GM12864 (cell line): ENCODE measurements at regions not wholly inside any gene's neighbourhood (a gene's known extent, or its start where the extent isn't known, plus 50 kb on each side); places are given as distances from the start of the nearest gene placed in this dataset.
"Not testable (repeated sequence)": the region's sequence is repeated elsewhere in the genome, so short reads cannot be mapped to it uniquely, and the experiment has no call there.

Source experiments
- DNase-seq: peaks from one replicate; pipeline ENCODE4 v3.0.0-alpha.2; 2011; ENCODE audit warnings: low read depth
- H3K4me3 ChIP-seq: 2 replicates; pipeline ENCODE4 v1.5.1; 2011; ENCODE audit warnings: mild to moderate bottlenecking, low read depth, low read length, control low read depth
- TF ChIP-seq, protein P1 (sequence below): IDR thresholded peaks from 2 replicates; pipeline ENCODE4 v1.5.1; 2011; ENCODE audit warnings: low read depth, mild to moderate bottlenecking, moderate library complexity, low read length, control low read depth, inconsistent platforms; ENCODE audit errors: missing control alignments

DNA sequence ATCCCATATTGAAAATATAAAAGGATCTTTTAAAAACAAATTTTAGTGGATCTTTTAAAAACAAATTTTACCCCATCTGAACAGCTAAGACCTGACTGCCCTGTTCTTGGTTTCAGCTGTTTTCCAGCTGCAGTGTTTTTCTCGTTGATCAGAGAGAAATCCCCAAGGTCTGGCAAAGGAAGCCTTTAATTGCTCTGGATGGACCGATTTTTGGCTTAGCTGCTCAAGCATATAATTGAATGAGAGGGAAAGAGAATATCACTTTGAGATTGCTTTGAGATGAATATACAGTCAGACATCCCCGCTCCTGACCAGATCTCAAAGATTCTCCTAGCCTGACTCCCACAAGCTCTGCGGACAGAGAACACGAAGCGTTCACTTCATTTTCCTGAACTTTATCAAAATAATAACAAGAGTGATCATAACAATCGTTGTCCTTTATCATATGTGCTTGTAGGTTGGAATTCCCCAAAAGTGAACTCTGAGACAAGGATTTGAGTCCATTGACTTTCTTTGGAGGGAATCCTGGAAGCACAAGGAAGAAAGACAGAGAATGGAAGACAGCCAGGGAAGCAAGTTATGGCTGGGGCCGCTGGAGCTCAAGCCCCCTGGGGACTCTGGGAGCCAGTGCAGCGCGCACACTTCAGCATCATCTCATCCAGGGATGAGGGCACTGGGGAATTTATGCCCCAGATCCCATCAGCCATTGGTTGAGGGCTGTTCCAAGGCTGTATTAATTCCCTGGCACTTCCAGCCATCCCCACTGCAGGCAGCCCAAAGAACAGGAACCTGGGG is 101.3 kb downstream of the SNX5 start:
- H3K4me3 ChIP-seq = no peak overlapping the region
- no peak for DNase-seq
- TF ChIP-seq, protein P1, sequence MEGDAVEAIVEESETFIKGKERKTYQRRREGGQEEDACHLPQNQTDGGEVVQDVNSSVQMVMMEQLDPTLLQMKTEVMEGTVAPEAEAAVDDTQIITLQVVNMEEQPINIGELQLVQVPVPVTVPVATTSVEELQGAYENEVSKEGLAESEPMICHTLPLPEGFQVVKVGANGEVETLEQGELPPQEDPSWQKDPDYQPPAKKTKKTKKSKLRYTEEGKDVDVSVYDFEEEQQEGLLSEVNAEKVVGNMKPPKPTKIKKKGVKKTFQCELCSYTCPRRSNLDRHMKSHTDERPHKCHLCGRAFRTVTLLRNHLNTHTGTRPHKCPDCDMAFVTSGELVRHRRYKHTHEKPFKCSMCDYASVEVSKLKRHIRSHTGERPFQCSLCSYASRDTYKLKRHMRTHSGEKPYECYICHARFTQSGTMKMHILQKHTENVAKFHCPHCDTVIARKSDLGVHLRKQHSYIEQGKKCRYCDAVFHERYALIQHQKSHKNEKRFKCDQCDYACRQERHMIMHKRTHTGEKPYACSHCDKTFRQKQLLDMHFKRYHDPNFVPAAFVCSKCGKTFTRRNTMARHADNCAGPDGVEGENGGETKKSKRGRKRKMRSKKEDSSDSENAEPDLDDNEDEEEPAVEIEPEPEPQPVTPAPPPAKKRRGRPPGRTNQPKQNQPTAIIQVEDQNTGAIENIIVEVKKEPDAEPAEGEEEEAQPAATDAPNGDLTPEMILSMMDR = no peak

- no peak overlapping the region for H3K4me3 ChIP-seq
- TF ChIP-seq, protein P1 = no peak
- no peak for DNase-seq
These were observed 102.2 kb downstream of the SNX5 start for GRCh38 chr20:17866234-17867001.

GRCh38 chr20:17863577-17864292 is 104.9 kb downstream of the SNX5 start:
- H3K4me3 ChIP-seq = no peak overlapping the region
- TF ChIP-seq, protein P1 = no peak
- DNase-seq = no peak

GRCh38 chr20:17863209-17863576 is 105.4 kb downstream of the SNX5 start:
- no peak for DNase-seq
- TF ChIP-seq, protein P1 = no peak
- no peak overlapping the region for H3K4me3 ChIP-seq

- TF ChIP-seq, protein P1 = no peak
- no peak for DNase-seq
- no peak overlapping the region for H3K4me3 ChIP-seq
These were observed 106.4 kb downstream of the SNX5 start for GRCh38 chr20:17862171-17862570.

DNA sequence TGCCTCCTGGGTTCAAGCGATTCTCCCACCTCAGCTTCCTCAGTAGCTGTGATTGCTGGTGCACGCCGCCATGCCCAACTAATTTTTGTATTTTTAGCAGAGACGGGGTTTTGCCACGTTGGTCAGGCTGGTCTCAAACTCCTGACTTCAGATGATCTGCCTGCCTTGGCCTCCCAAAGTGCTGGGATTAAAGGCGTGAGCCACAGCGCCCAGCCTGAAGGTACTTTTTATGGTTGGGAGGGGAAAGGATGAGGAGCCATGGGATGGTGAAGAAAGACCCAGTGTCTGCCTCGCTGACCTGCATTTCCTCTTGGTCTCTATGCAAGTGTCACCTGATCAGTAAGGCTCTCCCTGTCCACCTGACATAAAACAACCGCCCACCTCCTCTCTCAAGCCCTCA is 107.0 kb downstream of the SNX5 start:
- H3K4me3 ChIP-seq, DNase-seq: not testable (repeated sequence)
